HEK293T (cell line): ENCODE measurements at regions not wholly inside any gene's neighbourhood (a gene's known extent, or its start where the extent isn't known, plus 50 kb on each side); places are given as distances from the start of the nearest gene placed in this dataset.

Experiments
- BHLHE40 ChIP-seq: fragments of 450-650 bp; IDR thresholded peaks from 2 replicates; pipeline ENCODE4 v1.6.1; 2016; ENCODE audit warnings: mild to moderate bottlenecking, moderate library complexity, borderline replicate concordance
- FOXA1 ChIP-seq: fragments of 450-650 bp; IDR thresholded peaks from 2 replicates; pipeline ENCODE4 v1.6.1; 2016; ENCODE audit warnings: mild to moderate bottlenecking
- FOXK2 ChIP-seq: fragments of 450-650 bp; IDR thresholded peaks from 2 replicates; pipeline ENCODE4 v1.6.1; 2016; ENCODE audit warnings: mild to moderate bottlenecking
- FOXM1 ChIP-seq: fragments of 450-650 bp; IDR thresholded peaks from 2 replicates; pipeline ENCODE4 v1.6.1; 2017; ENCODE audit warnings: mild to moderate bottlenecking, borderline replicate concordance
- HDGF ChIP-seq: fragments of 450-650 bp; IDR thresholded peaks from 2 replicates; pipeline ENCODE4 v1.6.1; 2017; ENCODE audit warnings: antibody characterized with exemption, borderline replicate concordance
- LEF1 ChIP-seq: fragments of 450-650 bp; IDR thresholded peaks from 2 replicates; pipeline ENCODE4 v1.6.1; 2017; ENCODE audit warnings: mild to moderate bottlenecking, borderline replicate concordance
- NFRKB ChIP-seq: fragments of 450-650 bp; IDR thresholded peaks from 2 replicates; pipeline ENCODE4 v1.6.1; 2016; ENCODE audit warnings: mild to moderate bottlenecking, moderate library complexity
- SP1 ChIP-seq: fragments of 450-650 bp; IDR thresholded peaks from 2 replicates; pipeline ENCODE4 v1.6.1; 2017
- SUZ12 ChIP-seq: fragments of 450-650 bp; IDR thresholded peaks from 2 replicates; pipeline ENCODE4 v1.6.1; 2016; ENCODE audit warnings: mild to moderate bottlenecking
- TARDBP ChIP-seq: fragments of 450-650 bp; IDR thresholded peaks from 2 replicates; pipeline ENCODE4 v1.6.1; 2016
- ZNF384 ChIP-seq: fragments of 450-650 bp; IDR thresholded peaks from 2 replicates; pipeline ENCODE4 v1.6.1; 2016
- TF ChIP-seq, protein P1 (sequence below): fragments of 450-650 bp; IDR thresholded peaks from 2 replicates; pipeline ENCODE4 v1.6.1; 2016

DNA sequence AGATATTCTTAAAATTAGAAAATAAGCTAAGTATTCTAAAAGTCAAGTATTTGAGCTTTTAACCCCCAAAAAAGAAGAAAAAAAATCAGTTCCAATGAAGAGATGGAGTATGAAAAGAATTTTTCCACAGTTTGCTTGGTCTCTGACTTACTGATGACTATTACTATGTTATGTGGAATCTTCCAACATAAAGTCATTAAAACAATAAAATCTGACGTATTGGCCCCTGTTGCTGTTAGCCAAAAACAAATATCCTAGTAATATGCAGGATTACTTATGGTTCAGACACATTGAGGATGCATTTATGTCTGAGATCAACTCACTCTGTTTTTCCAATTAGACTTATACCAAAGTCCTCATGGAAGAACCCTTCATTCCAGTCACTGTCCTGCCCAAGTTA lies 517.2 kb upstream of the ADGRL3 start:
- no peak for TF ChIP-seq TARDBP
- TF ChIP-seq FOXA1, result no peak
- no peak for TF ChIP-seq BHLHE40
- no peak for TF ChIP-seq HDGF
- no peak for TF ChIP-seq ZNF384
- TF ChIP-seq FOXM1, result no peak
- TF ChIP-seq LEF1, result no peak
- no peak for TF ChIP-seq SP1
- TF ChIP-seq SUZ12, result no peak
- no peak for TF ChIP-seq NFRKB
- TF ChIP-seq, protein P1, sequence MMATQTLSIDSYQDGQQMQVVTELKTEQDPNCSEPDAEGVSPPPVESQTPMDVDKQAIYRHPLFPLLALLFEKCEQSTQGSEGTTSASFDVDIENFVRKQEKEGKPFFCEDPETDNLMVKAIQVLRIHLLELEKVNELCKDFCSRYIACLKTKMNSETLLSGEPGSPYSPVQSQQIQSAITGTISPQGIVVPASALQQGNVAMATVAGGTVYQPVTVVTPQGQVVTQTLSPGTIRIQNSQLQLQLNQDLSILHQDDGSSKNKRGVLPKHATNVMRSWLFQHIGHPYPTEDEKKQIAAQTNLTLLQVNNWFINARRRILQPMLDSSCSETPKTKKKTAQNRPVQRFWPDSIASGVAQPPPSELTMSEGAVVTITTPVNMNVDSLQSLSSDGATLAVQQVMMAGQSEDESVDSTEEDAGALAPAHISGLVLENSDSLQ, result no peak
- no peak for TF ChIP-seq FOXK2
